Mesodermal cell (in vitro differentiated cells): ENCODE measurements at regions not wholly inside any gene's neighbourhood (a gene's known extent, or its start where the extent isn't known, plus 50 kb on each side); places are given as distances from the start of the nearest gene placed in this dataset.
"Not testable (repeated sequence)": the region's sequence is repeated elsewhere in the genome, so short reads cannot be mapped to it uniquely, and the experiment has no call there.

Source experiments
- H3K27ac ChIP-seq: 2 replicates; pipeline ENCODE4 v1.7.0; 2013; ENCODE audit warnings: mild to moderate bottlenecking, low read depth, low read length, moderate library complexity; ENCODE audit not compliant: severe bottlenecking
- H3K36me3 ChIP-seq: 2 replicates; pipeline ENCODE4 v1.7.1; 2013; ENCODE audit warnings: mild to moderate bottlenecking, low read length, moderate library complexity; ENCODE audit not compliant: control insufficient read depth, insufficient read depth
- H3K4me1 ChIP-seq: one replicate; pipeline ENCODE4 v1.7.1; 2013; ENCODE audit warnings: mild to moderate bottlenecking, low read length; ENCODE audit not compliant: insufficient read depth, control insufficient read depth, poor library complexity, severe bottlenecking
- H3K4me3 ChIP-seq: 2 replicates; pipeline ENCODE4 v1.7.0; 2013; ENCODE audit warnings: low read length, control low read depth, mild to moderate bottlenecking; ENCODE audit not compliant: insufficient read depth, poor library complexity, severe bottlenecking; ENCODE audit errors: extremely low read depth
- H3K9me3 ChIP-seq: 2 replicates; pipeline ENCODE4 v1.7.1; 2013; ENCODE audit warnings: mild to moderate bottlenecking, low read length, moderate library complexity; ENCODE audit not compliant: control insufficient read depth
- WGBS, 2 experiments: methylation state at CpG; one replicate each; pipeline ENCODE4 v1.1.5; 2013; ENCODE audit warnings: missing lambda C conversion rate in 2 of 2; ENCODE audit not compliant: insufficient coverage in 2 of 2; 5-methylcytosine and 5-hydroxymethylcytosine counted together

GRCh38 chr12:34210183-34210582 lies 187.9 kb downstream of the ALG10 start:
- 72 to 81% methylated on average over 14 of the region's 14 CpGs for WGBS, 2 experiments
- H3K36me3 ChIP-seq = no peaks in the 10 kb centered on the region
- H3K4me1 ChIP-seq = no peaks in the 10 kb centered on the region
- H3K27ac ChIP-seq = no peak overlapping the region
- no peak overlapping the region for H3K4me3 ChIP-seq
- peaks cover 68% of the 10 kb centered on the region for H3K9me3 ChIP-seq

- 80 to 82% methylated on average over 34 to 35 of the region's 35 CpGs for WGBS, 2 experiments
- H3K27ac ChIP-seq = no peak overlapping the region
- H3K36me3 ChIP-seq = no peaks in the 10 kb centered on the region
- no peaks in the 10 kb centered on the region for H3K4me1 ChIP-seq
- H3K9me3 ChIP-seq = peaks cover 68% of the 10 kb centered on the region
- H3K4me3 ChIP-seq = no peak overlapping the region
Observed at GRCh38 chr12:34210689-34211530, 188.6 kb downstream of the ALG10 start.

- Histone ChIP-seq H3K27ac (no peak overlapping the region), H3K36me3 (no peaks in the 10 kb centered on the region), H3K4me1 (no peaks in the 10 kb centered on the region), H3K4me3 (no peak overlapping the region), H3K9me3 (peaks cover 53% of the 10 kb centered on the region)
- 84 to 90% methylated on average over 6 of the region's 6 CpGs for WGBS, 2 experiments
Observed at GRCh38 chr12:34212651-34213050, 190.4 kb downstream of the ALG10 start.

- no peaks in the 10 kb centered on the region for H3K36me3 ChIP-seq
- H3K4me3 ChIP-seq = no peak overlapping the region
- no peak overlapping the region for H3K27ac ChIP-seq
- 81 to 89% methylated on average over 7 to 9 of the region's 9 CpGs for WGBS, 2 experiments
- H3K9me3 ChIP-seq = peaks cover 47% of the 10 kb centered on the region
- H3K4me1 ChIP-seq = no peaks in the 10 kb centered on the region
Observed at GRCh38 chr12:34214011-34214410, 191.7 kb downstream of the ALG10 start.

GRCh38 chr12:34215213-34215892 lies 193.1 kb downstream of the ALG10 start:
- WGBS, 2 experiments = 85 to 89% methylated on average over 17 of the region's 18 CpGs
- no peak overlapping the region for H3K4me3 ChIP-seq
- peaks cover 47% of the 10 kb centered on the region for H3K9me3 ChIP-seq
- no peak overlapping the region for H3K27ac ChIP-seq
- H3K36me3 ChIP-seq = no peaks in the 10 kb centered on the region
- no peaks in the 10 kb centered on the region for H3K4me1 ChIP-seq

- no peaks in the 10 kb centered on the region for H3K36me3 ChIP-seq
- H3K4me1 ChIP-seq = no peaks in the 10 kb centered on the region
- H3K4me3 ChIP-seq = no peak overlapping the region
- H3K9me3 ChIP-seq = peaks cover 42% of the 10 kb centered on the region
- no peak overlapping the region for H3K27ac ChIP-seq
- WGBS, 2 experiments = 90 to 95% methylated on average over 9 to 11 of the region's 12 CpGs
Observed at GRCh38 chr12:34215893-34216285, 193.6 kb downstream of the ALG10 start.

- Histone ChIP-seq H3K9me3 (peaks cover 37% of the 10 kb centered on the region), H3K36me3 (no peaks in the 10 kb centered on the region), H3K4me1 (no peaks in the 10 kb centered on the region), H3K4me3 (no peak overlapping the region), H3K27ac (no peak overlapping the region)
- WGBS, 2 experiments = 75 to 77% methylated on average over 11 of the region's 14 CpGs
Observed at GRCh38 chr12:34217660-34218059, 195.4 kb downstream of the ALG10 start.

GRCh38 chr12:34218193-34219045 lies 196.1 kb downstream of the ALG10 start:
- H3K27ac ChIP-seq = no peak overlapping the region
- H3K9me3 ChIP-seq = peaks cover 38% of the 10 kb centered on the region
- H3K36me3 ChIP-seq = no peaks in the 10 kb centered on the region
- 56 to 70% methylated on average over 14 to 32 of the region's 39 CpGs for WGBS, 2 experiments
- H3K4me1 ChIP-seq = no peaks in the 10 kb centered on the region
- no peak overlapping the region for H3K4me3 ChIP-seq

GRCh38 chr12:34219046-34219770 lies 196.9 kb downstream of the ALG10 start:
- Histone ChIP-seq H3K36me3 (no peaks in the 10 kb centered on the region), H3K9me3 (peaks cover 32% of the 10 kb centered on the region), H3K27ac (no peak overlapping the region), H3K4me3 (no peak overlapping the region), H3K4me1 (no peaks in the 10 kb centered on the region)
- 87 to 91% methylated on average over 26 to 41 of the region's 42 CpGs for WGBS, 2 experiments

- WGBS, 2 experiments = 68 to 90% methylated on average over 7 to 10 of the region's 13 CpGs
- H3K4me3 ChIP-seq, H3K4me1 ChIP-seq, H3K36me3 ChIP-seq, H3K27ac ChIP-seq: not testable (repeated sequence)
- H3K9me3 ChIP-seq = peaks cover 30% of the 10 kb centered on the region
Observed at GRCh38 chr12:34220079-34220478, 197.8 kb downstream of the ALG10 start.
